ENCODE measurements at regions not wholly inside any gene's neighbourhood (a gene's known extent, or its start where the extent isn't known, plus 50 kb on each side); places are given as distances from the start of the nearest gene placed in this dataset.

- in situ Hi-C loops (cut with MboI), result no loop called here
These were observed 1958.6 kb downstream of the C4orf33 start for GRCh38 chr4:131054489-131055019.

GRCh38 chr4:131061734-131062133 is 1965.8 kb downstream of the C4orf33 start:
- Histone ChIP-seq H3K79me2 (ENCODE audit: insufficient read depth) (no peaks in the 10 kb centered on the region), H3K9me3 (ENCODE audit: low read depth) (no peaks in the 10 kb centered on the region), H3K4me1 (ENCODE audit: insufficient read depth) (no peaks in the 10 kb centered on the region), H4K20me1 (ENCODE audit: insufficient read depth) (no peaks in the 10 kb centered on the region), H3K4me2 (ENCODE audit: unreplicated experiment) (no peak overlapping the region), H3K27me3 (replicated peaks; ENCODE audit: insufficient read depth) (no peaks in the 10 kb centered on the region), H2AFZ (no peak overlapping the region), H3K27ac (no peak overlapping the region), H3K36me3 (ENCODE audit: low read depth) (no peaks in the 10 kb centered on the region), H3F3A (ENCODE audit: insufficient read depth) (no peaks in the 10 kb centered on the region), H3K9ac (no peak overlapping the region), H3K9me2 (ENCODE audit: insufficient read depth) (no peaks in the 10 kb centered on the region; the same call in 1 of the 2 replicates), H3K4me3 (no peak overlapping the region)
- whole genome bisulfite sequencing, 2 experiments (ENCODE audit: low coverage in 1 of 2, low lambda C conversion rate in 2 of 2, missing lambda C conversion rate in 2 of 2), result 0 to 3% methylated on average over 1 of the region's 1 CpG
- in situ Hi-C loops (cut with MboI), result no loop called here
- DNase-seq, result no peak
- TF ChIP-seq EZH2 (IDR thresholded peaks at IDR 0.05; ENCODE audit: insufficient read depth, poor library complexity, severe bottlenecking) (no peak), EZH2phosphoT487 (IDR thresholded peaks at IDR 0.05; ENCODE audit: insufficient read depth, low read depth) (no peak)

More at GRCh38 chr4:131054489-131055019, 1958.6 kb downstream of the C4orf33 start:
- no peaks in the 10 kb centered on the region for H3K79me2 ChIP-seq (ENCODE audit: insufficient read depth)
- no peak for DNase-seq
- H3K4me1 ChIP-seq (ENCODE audit: insufficient read depth), result no peaks in the 10 kb centered on the region
- H3K36me3 ChIP-seq (ENCODE audit: low read depth), result no peaks in the 10 kb centered on the region
- 41 to 48% methylated on average over 8 of the region's 8 CpGs for WGBS, 2 experiments (ENCODE audit: low coverage in 1 of 2, low lambda C conversion rate in 2 of 2, missing lambda C conversion rate in 2 of 2)
- H3K9ac ChIP-seq, result no peak overlapping the region
- H3K9me2 ChIP-seq (ENCODE audit: insufficient read depth), result no peaks in the 10 kb centered on the region; the same call in 1 of the 2 replicates
- no peak overlapping the region for H3K4me2 ChIP-seq (ENCODE audit: unreplicated experiment)
- H3K27me3 ChIP-seq (replicated peaks; ENCODE audit: insufficient read depth), result no peaks in the 10 kb centered on the region
- H3K9me3 ChIP-seq (ENCODE audit: low read depth), result no peaks in the 10 kb centered on the region
- no peaks in the 10 kb centered on the region for H4K20me1 ChIP-seq (ENCODE audit: insufficient read depth)
- H3K27ac ChIP-seq, result no peak overlapping the region
- TF ChIP-seq EZH2 (IDR thresholded peaks at IDR 0.05; ENCODE audit: insufficient read depth, poor library complexity, severe bottlenecking) (no peak), EZH2phosphoT487 (IDR thresholded peaks at IDR 0.05; ENCODE audit: insufficient read depth, low read depth) (no peak)
- H3F3A ChIP-seq (ENCODE audit: insufficient read depth), result no peaks in the 10 kb centered on the region
- no peak overlapping the region for H2AFZ ChIP-seq
- no peak overlapping the region for H3K4me3 ChIP-seq

- no peak overlapping the region for H3K27ac ChIP-seq
- H3K4me1 ChIP-seq (ENCODE audit: insufficient read depth), result no peaks in the 10 kb centered on the region
- H3K4me3 ChIP-seq, result no peak overlapping the region
- TF ChIP-seq EZH2phosphoT487 (IDR thresholded peaks at IDR 0.05; ENCODE audit: insufficient read depth, low read depth), result no peak
- no peak for TF ChIP-seq EZH2 (IDR thresholded peaks at IDR 0.05; ENCODE audit: insufficient read depth, poor library complexity, severe bottlenecking)
- 43 to 62% methylated on average over 5 of the region's 5 CpGs for WGBS, 2 experiments (ENCODE audit: low coverage in 1 of 2, low lambda C conversion rate in 2 of 2, missing lambda C conversion rate in 2 of 2)
- no peak overlapping the region for H3K4me2 ChIP-seq (ENCODE audit: unreplicated experiment)
- H3K9ac ChIP-seq, result no peak overlapping the region
- no peak for DNase-seq
- H3K9me3 ChIP-seq (ENCODE audit: low read depth), result no peaks in the 10 kb centered on the region
- H3F3A ChIP-seq (ENCODE audit: insufficient read depth), result no peaks in the 10 kb centered on the region
- H4K20me1 ChIP-seq (ENCODE audit: insufficient read depth), result no peaks in the 10 kb centered on the region
- H3K79me2 ChIP-seq (ENCODE audit: insufficient read depth), result no peaks in the 10 kb centered on the region
- no peak overlapping the region for H2AFZ ChIP-seq
- in situ Hi-C loops (cut with MboI), result no loop called here
- H3K36me3 ChIP-seq (ENCODE audit: low read depth), result no peaks in the 10 kb centered on the region
- H3K27me3 ChIP-seq (replicated peaks; ENCODE audit: insufficient read depth), result no peaks in the 10 kb centered on the region
- no peaks in the 10 kb centered on the region for H3K9me2 ChIP-seq (ENCODE audit: insufficient read depth)
These were observed 1967.9 kb downstream of the C4orf33 start for GRCh38 chr4:131063878-131064277.

GRCh38 chr4:131081069-131081468 is 1985.1 kb downstream of the C4orf33 start:
- Histone ChIP-seq H3K4me3 (no peak overlapping the region), H3F3A (ENCODE audit: insufficient read depth) (no peaks in the 10 kb centered on the region), H3K9me2 (ENCODE audit: insufficient read depth) (no peaks in the 10 kb centered on the region), H3K9ac (no peak overlapping the region), H3K9me3 (ENCODE audit: low read depth) (peaks cover 3% of the 10 kb centered on the region), H3K27ac (no peak overlapping the region), H3K27me3 (replicated peaks; ENCODE audit: insufficient read depth) (no peaks in the 10 kb centered on the region), H4K20me1 (ENCODE audit: insufficient read depth) (no peaks in the 10 kb centered on the region), H3K4me2 (ENCODE audit: unreplicated experiment) (no peak overlapping the region), H2AFZ (no peak overlapping the region), H3K4me1 (ENCODE audit: insufficient read depth) (no peaks in the 10 kb centered on the region), H3K36me3 (ENCODE audit: low read depth) (no peaks in the 10 kb centered on the region), H3K79me2 (ENCODE audit: insufficient read depth) (no peaks in the 10 kb centered on the region)
- in situ Hi-C loops (cut with MboI), result no loop called here
- no peak for DNase-seq
- no peak for TF ChIP-seq EZH2phosphoT487 (IDR thresholded peaks at IDR 0.05; ENCODE audit: insufficient read depth, low read depth)
- TF ChIP-seq EZH2 (IDR thresholded peaks at IDR 0.05; ENCODE audit: insufficient read depth, poor library complexity, severe bottlenecking), result no peak

GRCh38 chr4:131084997-131085396 is 1989.0 kb downstream of the C4orf33 start:
- in situ Hi-C loops (cut with MboI), result no loop called here
- no peaks in the 10 kb centered on the region for H3K79me2 ChIP-seq (ENCODE audit: insufficient read depth)
- no peak overlapping the region for H3K9ac ChIP-seq
- H3F3A ChIP-seq (ENCODE audit: insufficient read depth), result no peaks in the 10 kb centered on the region
- no peaks in the 10 kb centered on the region for H3K27me3 ChIP-seq (replicated peaks; ENCODE audit: insufficient read depth)
- 34 to 37% methylated on average over 3 of the region's 3 CpGs for WGBS, 2 experiments (ENCODE audit: low coverage in 1 of 2, low lambda C conversion rate in 2 of 2, missing lambda C conversion rate in 2 of 2)
- no peaks in the 10 kb centered on the region for H3K4me1 ChIP-seq (ENCODE audit: insufficient read depth)
- no peaks in the 10 kb centered on the region for H4K20me1 ChIP-seq (ENCODE audit: insufficient read depth)
- H3K9me2 ChIP-seq (ENCODE audit: insufficient read depth), result no peaks in the 10 kb centered on the region
- no peaks in the 10 kb centered on the region for H3K9me3 ChIP-seq (ENCODE audit: low read depth)
- H2AFZ ChIP-seq, result no peak overlapping the region
- no peak overlapping the region for H3K4me2 ChIP-seq (ENCODE audit: unreplicated experiment)
- no peak overlapping the region for H3K4me3 ChIP-seq
- no peak for DNase-seq
- no peaks in the 10 kb centered on the region for H3K36me3 ChIP-seq (ENCODE audit: low read depth)
- TF ChIP-seq EZH2phosphoT487 (IDR thresholded peaks at IDR 0.05; ENCODE audit: insufficient read depth, low read depth) (no peak), EZH2 (IDR thresholded peaks at IDR 0.05; ENCODE audit: insufficient read depth, poor library complexity, severe bottlenecking) (no peak)
- no peak overlapping the region for H3K27ac ChIP-seq

Data from GM23248 (cell line).